OCI-LY7 (cell line): ENCODE measurements at regions not wholly inside any gene's neighbourhood (a gene's known extent, or its start where the extent isn't known, plus 50 kb on each side); places are given as distances from the start of the nearest gene placed in this dataset.

Experiments used
- BruUV-seq: library from RNA; stranded (reverse); fragments of 400-500 nt; replicated peaks from 2 replicates; lab custom pipeline; 2021; lab: Mats Ljungman, UMichigan
- CTCF ChIA-PET: fragments of 300-600 bp; sonication (Branson Sonifier 250); formaldehyde crosslinking; loops from one replicate; lab custom pipeline; 2022; ENCODE audit warnings: antibody characterized with exemption; ENCODE audit not compliant: unreplicated experiment; lab: Charles Lee
- POLR2A ChIA-PET: fragments of 300-600 bp; sonication (Branson Sonifier 250); formaldehyde crosslinking; loops from one replicate; lab custom pipeline; 2022; ENCODE audit warnings: antibody characterized with exemption; lab: Charles Lee
- DNase-seq: peaks from one replicate; pipeline ENCODE4 v3.0.0-alpha.2; 2015; ENCODE audit warnings: low spot score
- H2AFZ ChIP-seq: fragments of 200-600 bp; sonication (generic), shearing (Covaris generic); 2 replicates; pipeline ENCODE4 v1.6.1; 2014; ENCODE audit warnings: mild to moderate bottlenecking, antibody characterized with exemption, low read length, moderate library complexity
- H3K27ac ChIP-seq: fragments of 200-600 bp; sonication (generic); 2 replicates; pipeline ENCODE4 v1.5.1; 2014; ENCODE audit warnings: mixed run types, low read depth, mild to moderate bottlenecking, moderate library complexity, low read length, inconsistent platforms; ENCODE audit not compliant: poor library complexity, severe bottlenecking
- H3K36me3 ChIP-seq: fragments of 200-600 bp; sonication (generic); 2 replicates; pipeline ENCODE4 v1.6.1; 2014; ENCODE audit warnings: mild to moderate bottlenecking, antibody characterized with exemption, low read length, moderate library complexity, mixed read lengths; ENCODE audit not compliant: insufficient read depth
- H3K4me1 ChIP-seq: fragments of 200-600 bp; sonication (generic); 2 replicates; pipeline ENCODE4 v1.5.1; 2014; ENCODE audit warnings: mild to moderate bottlenecking, low read length; ENCODE audit not compliant: insufficient read depth, poor library complexity, severe bottlenecking
- H3K4me2 ChIP-seq: fragments of 200-600 bp; sonication (generic); 2 replicates; pipeline ENCODE4 v1.6.1; 2014; ENCODE audit warnings: mild to moderate bottlenecking, low read length
- H3K4me3 ChIP-seq: fragments of 200-600 bp; sonication (generic); 2 replicates; pipeline ENCODE4 v1.5.1; 2014; ENCODE audit warnings: mild to moderate bottlenecking, low read depth, low read length; ENCODE audit not compliant: poor library complexity, severe bottlenecking
- H3K79me2 ChIP-seq: fragments of 200-600 bp; sonication (generic); 2 replicates; pipeline ENCODE4 v1.6.1; 2016; ENCODE audit warnings: low read depth, mild to moderate bottlenecking, low read length, moderate library complexity, mixed read lengths; ENCODE audit not compliant: insufficient read depth
- H3K9me2 ChIP-seq: fragments of 200-600 bp; sonication (generic); 2 replicates; pipeline ENCODE4 v1.6.1; 2016; ENCODE audit warnings: mild to moderate bottlenecking, low read length, mixed read lengths; ENCODE audit not compliant: insufficient read depth
- H3K9me3 ChIP-seq: fragments of 200-600 bp; sonication (generic); 2 replicates; pipeline ENCODE4 v1.6.1; 2014; ENCODE audit warnings: mild to moderate bottlenecking, mixed run types, low read length, mixed read lengths
- H4K20me1 ChIP-seq: fragments of 200-600 bp; sonication (generic); 2 replicates; pipeline ENCODE4 v1.6.1; 2014; ENCODE audit warnings: mild to moderate bottlenecking, antibody characterized with exemption, low read length, moderate library complexity, mixed read lengths; ENCODE audit not compliant: insufficient read depth
- EZH2phosphoT487 ChIP-seq: fragments of 200-600 bp; sonication (generic); IDR thresholded peaks from 2 replicates; pipeline ENCODE4 v1.6.1; 2018; ENCODE audit warnings: low read depth, borderline replicate concordance, mild to moderate bottlenecking, mixed run types, antibody characterized with exemption, low read length, moderate library complexity, mixed read lengths
- intact Hi-C: fragments of 100-400 bp; cut with micrococcal nuclease; formaldehyde crosslinking; loops from one replicate; pipeline ENCODE4 v1.10.0; 2022; ENCODE audit not compliant: unreplicated experiment
- TF ChIP-seq, protein P1 (sequence below): fragments of 200-600 bp; sonication (generic); conservative IDR thresholded peaks from 2 replicates; pipeline ENCODE4 v1.5.1; 2014; ENCODE audit warnings: mild to moderate bottlenecking, antibody characterized with exemption, low read length, moderate library complexity, mixed read lengths

DNA sequence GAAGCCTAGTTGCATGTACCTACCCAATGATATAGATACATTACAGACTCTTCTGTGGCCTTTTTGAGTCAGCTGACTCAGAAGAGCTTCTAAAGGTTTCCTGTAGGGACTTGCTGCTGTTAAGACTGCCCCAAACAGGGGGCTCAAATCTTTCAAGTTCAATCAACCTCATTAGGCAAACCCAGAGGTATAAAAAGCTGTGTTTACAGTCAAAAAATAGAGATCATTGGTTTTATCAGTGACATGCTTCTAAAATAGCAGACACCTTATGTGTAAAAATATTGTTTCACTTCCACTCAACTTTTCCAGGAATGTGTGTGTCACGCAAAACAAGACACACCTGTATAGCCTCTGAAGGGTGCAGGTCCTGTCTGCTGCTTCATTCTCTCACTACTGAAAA is 624.3 kb upstream of the FANCL start:
- ChIA-PET POLR2A (interaction anchor here (0.6 kb wide), 1 partner anchor 1106 kb away, joined by 3 read pairs; no protein-coding TSS in a partner anchor), CTCF (no interaction called here)
- Histone ChIP-seq H4K20me1 (no peaks in the 10 kb centered on the region), H3K4me3 (no peak overlapping the region), H3K4me2 (no peak overlapping the region), H3K9me2 (no peaks in the 10 kb centered on the region), H3K79me2 (no peaks in the 10 kb centered on the region), H3K4me1 (no peaks in the 10 kb centered on the region), H2AFZ (no peak overlapping the region), H3K9me3 (no peaks in the 10 kb centered on the region), H3K27ac (no peak overlapping the region), H3K36me3 (no peaks in the 10 kb centered on the region)
- no TSS peak for BruUV-seq
- no peak for DNase-seq
- TF ChIP-seq EZH2phosphoT487, result no peak
- TF ChIP-seq, protein P1, sequence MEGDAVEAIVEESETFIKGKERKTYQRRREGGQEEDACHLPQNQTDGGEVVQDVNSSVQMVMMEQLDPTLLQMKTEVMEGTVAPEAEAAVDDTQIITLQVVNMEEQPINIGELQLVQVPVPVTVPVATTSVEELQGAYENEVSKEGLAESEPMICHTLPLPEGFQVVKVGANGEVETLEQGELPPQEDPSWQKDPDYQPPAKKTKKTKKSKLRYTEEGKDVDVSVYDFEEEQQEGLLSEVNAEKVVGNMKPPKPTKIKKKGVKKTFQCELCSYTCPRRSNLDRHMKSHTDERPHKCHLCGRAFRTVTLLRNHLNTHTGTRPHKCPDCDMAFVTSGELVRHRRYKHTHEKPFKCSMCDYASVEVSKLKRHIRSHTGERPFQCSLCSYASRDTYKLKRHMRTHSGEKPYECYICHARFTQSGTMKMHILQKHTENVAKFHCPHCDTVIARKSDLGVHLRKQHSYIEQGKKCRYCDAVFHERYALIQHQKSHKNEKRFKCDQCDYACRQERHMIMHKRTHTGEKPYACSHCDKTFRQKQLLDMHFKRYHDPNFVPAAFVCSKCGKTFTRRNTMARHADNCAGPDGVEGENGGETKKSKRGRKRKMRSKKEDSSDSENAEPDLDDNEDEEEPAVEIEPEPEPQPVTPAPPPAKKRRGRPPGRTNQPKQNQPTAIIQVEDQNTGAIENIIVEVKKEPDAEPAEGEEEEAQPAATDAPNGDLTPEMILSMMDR, result no peak
- intact Hi-C loops, result no loop called here

DNA sequence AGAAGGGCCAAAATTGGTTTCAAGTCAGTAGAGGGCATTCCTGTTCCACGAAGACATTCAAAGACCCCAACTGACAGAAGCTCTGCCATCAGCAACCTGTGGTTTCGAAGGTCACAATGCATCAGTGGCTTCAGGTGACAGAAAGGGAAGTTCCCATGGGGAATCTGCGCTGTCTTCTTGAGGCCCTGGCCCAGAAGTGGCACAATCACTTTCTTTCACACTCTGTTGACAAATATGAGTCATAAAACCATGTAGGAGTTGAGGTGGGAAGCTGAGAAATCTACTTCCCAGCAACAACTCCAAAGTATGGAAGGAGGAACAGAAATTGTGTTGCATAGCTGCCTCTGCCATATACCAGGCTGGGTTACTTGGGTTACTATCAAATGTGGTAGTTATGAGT is 621.1 kb upstream of the FANCL start:
- TF ChIP-seq, protein P1, result no peak
- TF ChIP-seq EZH2phosphoT487, result no peak
- Histone ChIP-seq H4K20me1 (no peaks in the 10 kb centered on the region), H3K36me3 (no peaks in the 10 kb centered on the region), H3K4me3 (no peak overlapping the region), H2AFZ (no peak overlapping the region), H3K9me3 (no peaks in the 10 kb centered on the region), H3K4me2 (no peak overlapping the region), H3K9me2 (no peaks in the 10 kb centered on the region), H3K4me1 (no peaks in the 10 kb centered on the region), H3K79me2 (no peaks in the 10 kb centered on the region), H3K27ac (no peak overlapping the region)
- no peak for DNase-seq
- CTCF ChIA-PET, result no interaction called here
- no TSS peak for BruUV-seq
- POLR2A ChIA-PET, result no interaction called here
- intact Hi-C loops, result no loop called here

DNA sequence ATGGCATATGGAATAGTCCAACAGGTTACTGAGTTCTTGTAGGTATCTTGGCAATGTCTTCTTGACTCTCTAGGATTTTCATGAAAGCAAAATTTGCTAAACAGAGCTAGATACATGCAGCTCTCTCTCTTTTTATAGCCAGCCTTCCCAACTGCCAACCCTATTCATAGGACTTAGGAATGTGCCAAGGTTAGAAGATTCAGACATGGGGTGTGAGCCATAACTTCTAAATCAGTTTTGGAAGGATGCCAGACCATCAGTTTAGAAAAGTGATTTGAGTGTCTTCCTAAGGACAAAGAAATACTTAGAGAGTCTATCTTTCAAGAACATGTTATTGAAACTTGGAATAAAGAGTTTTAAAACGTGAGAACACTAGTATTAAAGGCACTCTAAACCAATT is 619.5 kb upstream of the FANCL start:
- H3K27ac ChIP-seq, result no peak overlapping the region
- no peak overlapping the region for H3K4me3 ChIP-seq
- no peaks in the 10 kb centered on the region for H3K9me2 ChIP-seq
- H2AFZ ChIP-seq, result no peak overlapping the region
- H4K20me1 ChIP-seq, result no peaks in the 10 kb centered on the region
- no peak for DNase-seq
- POLR2A ChIA-PET, result no interaction called here
- no peaks in the 10 kb centered on the region for H3K4me1 ChIP-seq
- intact Hi-C loops, result no loop called here
- BruUV-seq, result no TSS peak
- CTCF ChIA-PET, result no interaction called here
- TF ChIP-seq, protein P1, result no peak
- no peak for TF ChIP-seq EZH2phosphoT487
- H3K79me2 ChIP-seq, result no peaks in the 10 kb centered on the region
- H3K36me3 ChIP-seq, result no peaks in the 10 kb centered on the region
- H3K4me2 ChIP-seq, result no peak overlapping the region
- H3K9me3 ChIP-seq, result no peaks in the 10 kb centered on the region
